Upper lobe of left lung (tissue), 6 donors: ENCODE measurements at regions not wholly inside any gene's neighbourhood (a gene's known extent, or its start where the extent isn't known, plus 50 kb on each side); places are given as distances from the start of the nearest gene placed in this dataset.

ENCODE experiments used
- ATAC-seq, 2 donors: fragments of 200-7000 bp; cut with Tn5 transposase; one replicate each; pipeline ENCODE4 v1.9.1; 2022; ENCODE audit warnings: mild to moderate bottlenecking in 2 of 2, moderate library complexity in 2 of 2; ENCODE audit not compliant: low FRiP score in 2 of 2
- DNase-seq, 2 donors: peaks; one replicate each; pipeline ENCODE4 v3.0.0-alpha.2; 2019 to 2020
- H3K27ac ChIP-seq, 4 donors: fragments of 200-600 bp; sonication (generic); one replicate each; pipeline ENCODE4 v1.5.1; 2016 to 2019
- H3K27me3 ChIP-seq, 4 donors: fragments of 200-600 bp; sonication (generic); one replicate each; pipeline ENCODE4 v1.5.1; 2017 to 2019
- H3K36me3 ChIP-seq, 4 donors: fragments of 200-600 bp; sonication (generic); one replicate each; pipeline ENCODE4 v1.5.1; 2016 to 2019
- H3K4me1 ChIP-seq, 4 donors: fragments of 200-600 bp; sonication (generic); one replicate each; pipeline ENCODE4 v1.5.1; 2018 to 2019
- H3K4me3 ChIP-seq, 4 donors: fragments of 200-600 bp; sonication (generic); one replicate each; pipeline ENCODE4 v1.5.1; 2017 to 2019; ENCODE audit warnings: mild to moderate bottlenecking in 2 of 4, moderate library complexity in 1 of 4
- H3K9me3 ChIP-seq, 4 donors: fragments of 200-600 bp; sonication (generic); one replicate each; pipeline ENCODE4 v1.5.1; 2018 to 2019
- EP300 ChIP-seq, 4 donors: sonication (generic); formaldehyde crosslinking; IDR thresholded peaks; one replicate each; pipeline ENCODE4 v1.5.1; 2017; ENCODE audit warnings: antibody characterized with exemption in 4 of 4, control low read depth in 2 of 4
- POLR2A ChIP-seq, 4 donors: fragments of 450-650 bp; IDR thresholded peaks; one replicate each; pipeline ENCODE4 v1.5.1; 2016 to 2017; ENCODE audit warnings: antibody characterized with exemption in 4 of 4, mild to moderate bottlenecking in 2 of 4
- POLR2AphosphoS5 ChIP-seq, 2 donors: sonication (generic); formaldehyde crosslinking; IDR thresholded peaks; one replicate each; pipeline ENCODE4 v1.5.1; 2017; ENCODE audit warnings: antibody characterized with exemption in 2 of 2
- WGBS, 2 donors: methylation state at CpG; one replicate each; pipeline ENCODE4 v1.1.5; 2017 to 2018; 5-methylcytosine and 5-hydroxymethylcytosine counted together
- TF ChIP-seq, protein P1 (sequence below), 6 experiments: fragments of 450-650 bp in 4 of 6; fragments of 200-600 bp in 2 of 6; sonication (generic) in 2 of 6; IDR thresholded peaks; one replicate each; pipeline ENCODE4 v1.5.1; 2016 to 2019; ENCODE audit warnings: antibody characterized with exemption in 6 of 6
- donor health status: DM: no; HTN: no; CAD: no; lungs with moderate emphysema.
- donor health status: DM: no; HTN: yes; CAD: no; lungs with severe emphysema.

DNA sequence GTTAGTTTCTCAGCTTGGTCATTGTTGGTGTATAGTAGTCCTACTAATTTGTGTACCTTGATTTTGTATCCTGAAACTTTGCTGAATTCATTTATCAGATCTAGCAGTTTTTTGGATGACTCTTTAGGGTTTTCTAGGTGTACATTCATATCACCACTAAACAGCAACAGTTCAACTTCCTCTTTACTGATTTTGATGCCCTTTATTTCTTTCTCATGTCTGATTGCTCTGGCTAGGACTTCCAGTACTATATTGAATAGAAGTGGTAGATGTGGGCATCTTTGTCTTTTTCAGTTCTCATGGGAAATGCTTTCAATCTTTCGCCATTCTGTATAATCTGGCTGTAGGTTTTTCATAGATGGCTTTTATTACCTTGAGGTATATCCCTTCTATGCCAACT is 61.3 kb upstream of the HEY2 start:
- H3K9me3 ChIP-seq, result peaks cover 0 to 7% (median 0%) of the 10 kb centered on the region in 4 donors
- TF ChIP-seq EP300 (IDR thresholded peaks at IDR 0.05) (no peak), POLR2A (IDR thresholded peaks at IDR 0.05) (no peak), POLR2AphosphoS5 (IDR thresholded peaks at IDR 0.05) (no peak)
- TF ChIP-seq, protein P1, sequence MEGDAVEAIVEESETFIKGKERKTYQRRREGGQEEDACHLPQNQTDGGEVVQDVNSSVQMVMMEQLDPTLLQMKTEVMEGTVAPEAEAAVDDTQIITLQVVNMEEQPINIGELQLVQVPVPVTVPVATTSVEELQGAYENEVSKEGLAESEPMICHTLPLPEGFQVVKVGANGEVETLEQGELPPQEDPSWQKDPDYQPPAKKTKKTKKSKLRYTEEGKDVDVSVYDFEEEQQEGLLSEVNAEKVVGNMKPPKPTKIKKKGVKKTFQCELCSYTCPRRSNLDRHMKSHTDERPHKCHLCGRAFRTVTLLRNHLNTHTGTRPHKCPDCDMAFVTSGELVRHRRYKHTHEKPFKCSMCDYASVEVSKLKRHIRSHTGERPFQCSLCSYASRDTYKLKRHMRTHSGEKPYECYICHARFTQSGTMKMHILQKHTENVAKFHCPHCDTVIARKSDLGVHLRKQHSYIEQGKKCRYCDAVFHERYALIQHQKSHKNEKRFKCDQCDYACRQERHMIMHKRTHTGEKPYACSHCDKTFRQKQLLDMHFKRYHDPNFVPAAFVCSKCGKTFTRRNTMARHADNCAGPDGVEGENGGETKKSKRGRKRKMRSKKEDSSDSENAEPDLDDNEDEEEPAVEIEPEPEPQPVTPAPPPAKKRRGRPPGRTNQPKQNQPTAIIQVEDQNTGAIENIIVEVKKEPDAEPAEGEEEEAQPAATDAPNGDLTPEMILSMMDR (IDR thresholded peaks at IDR 0.05), result no peak
- ATAC-seq, result no peak
- no peaks in the 10 kb centered on the region for H3K4me1 ChIP-seq
- 81 to 100% methylated on average over 1 of the region's 1 CpG for WGBS, 2 donors
- no peak for DNase-seq
- no peaks in the 10 kb centered on the region for H3K36me3 ChIP-seq
- no peaks in the 10 kb centered on the region for H3K27me3 ChIP-seq
- H3K27ac ChIP-seq, result no peak overlapping the region
- H3K4me3 ChIP-seq, result no peak overlapping the region

DNA sequence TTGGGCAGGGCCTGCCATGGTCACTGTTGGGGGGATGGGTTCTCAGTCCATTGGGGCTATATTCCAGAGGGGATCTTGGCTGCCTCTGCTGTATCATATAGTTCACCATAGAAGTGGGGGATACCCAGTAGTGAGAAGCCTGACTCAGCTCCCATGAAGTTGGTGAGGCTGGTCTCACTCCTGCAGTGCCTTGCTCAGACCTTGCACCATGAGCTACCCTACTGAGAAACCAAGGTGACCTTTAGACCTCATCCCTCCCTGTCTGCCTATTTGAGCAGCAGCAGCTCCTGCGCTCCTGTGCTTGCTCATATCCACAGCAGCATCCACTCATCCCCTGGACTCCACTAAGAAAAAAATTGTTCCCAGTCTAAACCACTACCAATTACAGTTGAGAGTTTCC is 56.0 kb upstream of the HEY2 start:
- Histone ChIP-seq H3K27me3 (no peaks in the 10 kb centered on the region), H3K9me3 (peaks cover 0 to 7% (median 0%) of the 10 kb centered on the region in 4 donors), H3K36me3 (no peaks in the 10 kb centered on the region), H3K27ac (no peak overlapping the region), H3K4me3 (no peak overlapping the region), H3K4me1 (no peaks in the 10 kb centered on the region)
- DNase-seq (no peak), ATAC-seq (peak in 1 of 2 donors; percentile 26)
- TF ChIP-seq POLR2AphosphoS5 (IDR thresholded peaks at IDR 0.05) (no peak), EP300 (IDR thresholded peaks at IDR 0.05) (no peak), POLR2A (IDR thresholded peaks at IDR 0.05) (no peak)
- TF ChIP-seq, protein P1 (IDR thresholded peaks at IDR 0.05), result no peak
- WGBS, 2 donors, result 0 to 89% methylated on average over 1 of the region's 1 CpG

DNA sequence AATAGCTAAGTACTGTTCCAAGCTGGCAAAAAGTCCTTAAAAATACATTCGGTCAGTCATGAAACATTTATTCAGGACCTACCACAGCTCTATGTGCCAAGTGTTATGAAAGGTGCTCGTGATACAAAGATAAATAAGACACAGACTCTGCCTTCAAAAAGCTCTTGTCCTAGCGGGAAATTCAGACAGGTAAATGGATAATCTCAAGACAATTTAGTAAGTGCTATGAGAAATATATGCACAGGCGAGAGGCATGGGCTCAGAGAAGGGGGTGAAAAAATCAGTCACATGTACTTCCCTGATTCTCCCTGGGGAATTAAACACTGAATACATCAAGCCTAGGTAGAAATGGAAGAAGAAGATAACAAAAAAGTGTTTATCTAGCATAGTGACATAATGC is 49.8 kb upstream of the HEY2 start:
- DNase-seq (no peak), ATAC-seq (no peak)
- TF ChIP-seq POLR2A (IDR thresholded peaks at IDR 0.05) (no peak), EP300 (IDR thresholded peaks at IDR 0.05) (no peak), POLR2AphosphoS5 (IDR thresholded peaks at IDR 0.05) (no peak)
- TF ChIP-seq, protein P1 (IDR thresholded peaks at IDR 0.05), result no peak
- H3K27ac ChIP-seq, result no peak overlapping the region
- no peaks in the 10 kb centered on the region for H3K36me3 ChIP-seq
- no peaks in the 10 kb centered on the region for H3K9me3 ChIP-seq
- 64% methylated on average over 4 of the region's 4 CpGs for WGBS, 2 donors
- no peak overlapping the region for H3K4me3 ChIP-seq
- H3K4me1 ChIP-seq, result no peaks in the 10 kb centered on the region
- H3K27me3 ChIP-seq, result no peaks in the 10 kb centered on the region
